IMR-90 (cell line): ENCODE measurements at regions not wholly inside any gene's neighbourhood (a gene's known extent, or its start where the extent isn't known, plus 50 kb on each side); places are given as distances from the start of the nearest gene placed in this dataset.
A peak's percentile ranks its signal among the peaks of the same experiment; 100 is the strongest.

Source experiments
- ATAC-seq: fragments of 200-7000 bp; cut with Tn5 transposase; 2 replicates; pipeline ENCODE4 v1.9.1; 2020; ENCODE audit warnings: low read depth, mild to moderate bottlenecking, moderate library complexity
- BruUV-seq: library from RNA; stranded (reverse); fragments of 400-500 nt; replicated peaks from 2 replicates; lab custom pipeline; 2021; lab: Mats Ljungman, UMichigan
- CTCF ChIA-PET: fragments of 300-600 bp; formaldehyde crosslinking; extraction: SDS; loops from one replicate; lab custom pipeline; 2021; ENCODE audit warnings: antibody characterized with exemption; lab: Yijun Ruan, JAX
- POLR2A ChIA-PET: fragments of 300-600 bp; sonication (Branson Sonifier 250); formaldehyde crosslinking; loops from one replicate; lab custom pipeline; 2022; ENCODE audit warnings: antibody characterized with exemption; ENCODE audit not compliant: unreplicated experiment; lab: Charles Lee
- DNase-seq: peaks from one replicate; pipeline ENCODE4 v3.0.0; 2013
- H2AFZ ChIP-seq: replicated peaks from 2 replicates; pipeline ENCODE3; 2013; ENCODE audit warnings: low read length, mild to moderate bottlenecking; ENCODE audit not compliant: poor library complexity
- H2AK5ac ChIP-seq: 2 replicates; pipeline ENCODE4 v1.6.1; 2013; ENCODE audit warnings: low read depth, low read length, inconsistent platforms
- H2AK9ac ChIP-seq: replicated peaks from 2 replicates; pipeline ENCODE3; 2013; ENCODE audit warnings: mild to moderate bottlenecking, low read depth, low read length, moderate library complexity; ENCODE audit not compliant: poor library complexity
- H2BK120ac ChIP-seq: 2 replicates; pipeline ENCODE4 v1.6.1; 2013; ENCODE audit warnings: low read depth, low read length, inconsistent platforms
- H2BK15ac ChIP-seq: 3 replicates; pipeline ENCODE4 v1.6.1; 2013; ENCODE audit warnings: low read depth, low read length, inconsistent platforms
- H2BK20ac ChIP-seq: 2 replicates; pipeline ENCODE4 v1.6.1; 2013; ENCODE audit warnings: low read depth, mild to moderate bottlenecking, inconsistent platforms, low read length, moderate library complexity
- H2BK5ac ChIP-seq: 2 replicates; pipeline ENCODE4 v1.6.1; 2013; ENCODE audit warnings: mild to moderate bottlenecking, low read depth, low read length, inconsistent platforms; ENCODE audit not compliant: poor library complexity, severe bottlenecking
- H3K14ac ChIP-seq: replicated peaks from 2 replicates; pipeline ENCODE4 v1.6.1; 2013; ENCODE audit warnings: low read depth, low read length, inconsistent platforms
- H3K18ac ChIP-seq: 2 replicates; pipeline ENCODE4 v1.6.1; 2013; ENCODE audit warnings: low read depth, low read length, control low read depth
- H3K23ac ChIP-seq: 2 replicates; pipeline ENCODE4 v1.6.1; 2013; ENCODE audit warnings: low read depth, low read length, inconsistent platforms
- H3K27ac ChIP-seq: 2 replicates; pipeline ENCODE4 v1.5.1; 2013; ENCODE audit warnings: mild to moderate bottlenecking, control low read depth, low read length; ENCODE audit not compliant: insufficient read depth
- H3K27me3 ChIP-seq: 2 replicates; pipeline ENCODE4 v1.6.1; 2013; ENCODE audit warnings: low read length; ENCODE audit not compliant: control insufficient read depth, insufficient read depth
- H3K36me3 ChIP-seq: 2 replicates; pipeline ENCODE4 v1.6.1; 2013; ENCODE audit warnings: low read length, mixed read lengths; ENCODE audit not compliant: control insufficient read depth, insufficient read depth
- H3K4ac ChIP-seq: 2 replicates; pipeline ENCODE4 v1.6.1; 2013; ENCODE audit warnings: low read depth, low read length, inconsistent platforms
- H3K4me1 ChIP-seq: 2 replicates; pipeline ENCODE4 v1.6.1; 2013; ENCODE audit warnings: low read length, mixed read lengths; ENCODE audit not compliant: control insufficient read depth, insufficient read depth
- H3K4me2 ChIP-seq: 2 replicates; pipeline ENCODE4 v1.6.1; 2013; ENCODE audit warnings: low read depth, mild to moderate bottlenecking, control low read depth, low read length, moderate library complexity
- H3K4me3 ChIP-seq: 2 replicates; pipeline ENCODE4 v1.5.1; 2013; ENCODE audit warnings: low read depth, mild to moderate bottlenecking, control low read depth, low read length, moderate library complexity; ENCODE audit not compliant: insufficient read depth
- H3K56ac ChIP-seq: 2 replicates; pipeline ENCODE4 v1.6.1; 2013; ENCODE audit warnings: low read length, inconsistent platforms; ENCODE audit not compliant: insufficient read depth; ENCODE audit errors: extremely low read depth
- H3K79me1 ChIP-seq, 2 experiments: 2 replicates each; pipeline ENCODE4 v1.6.1; 2013; ENCODE audit warnings: low read length in 2 of 2, inconsistent platforms in 1 of 2, low read depth in 1 of 2
- H3K9ac ChIP-seq: 2 replicates; pipeline ENCODE4 v1.6.1; 2013; ENCODE audit warnings: low read depth, low read length, control low read depth
- H3K9me1 ChIP-seq: 2 replicates; pipeline ENCODE4 v1.6.1; 2013; ENCODE audit warnings: low read length, inconsistent platforms; ENCODE audit not compliant: insufficient read depth
- H3K9me3 ChIP-seq: 2 replicates; pipeline ENCODE4 v1.6.1; 2013; ENCODE audit warnings: low read length; ENCODE audit not compliant: control insufficient read depth, insufficient read depth
- H4K20me1 ChIP-seq: 2 replicates; pipeline ENCODE4 v1.6.1; 2013; ENCODE audit warnings: low read length, inconsistent platforms; ENCODE audit not compliant: insufficient read depth
- H4K5ac ChIP-seq: 2 replicates; pipeline ENCODE4 v1.6.1; 2013; ENCODE audit warnings: mild to moderate bottlenecking, low read depth, low read length, control low read depth
- H4K8ac ChIP-seq, 2 experiments: 2 replicates each; pipeline ENCODE4 v1.6.1; 2013; ENCODE audit warnings: low read depth in 2 of 2, low read length in 2 of 2, control low read depth in 1 of 2, inconsistent platforms in 1 of 2
- H4K91ac ChIP-seq: 2 replicates; pipeline ENCODE4 v1.6.1; 2013; ENCODE audit warnings: low read depth, low read length, inconsistent platforms; ENCODE audit not compliant: insufficient read depth
- BHLHE40 ChIP-seq: fragments of 150-350 bp; IDR thresholded peaks from 2 replicates; pipeline ENCODE4 v1.6.1; 2016; ENCODE audit warnings: mild to moderate bottlenecking, low read depth, low read length
- CEBPB ChIP-seq: IDR thresholded peaks from 2 replicates; pipeline ENCODE4 v1.6.1; 2012; ENCODE audit warnings: low read depth, low read length, improper control_type of control experiment
- CHD1 ChIP-seq: IDR thresholded peaks from 2 replicates; pipeline ENCODE4 v1.6.1; 2012; ENCODE audit warnings: low read depth, low read length, improper control_type of control experiment
- CTCF ChIP-seq: conservative IDR thresholded peaks from 2 replicates; pipeline ENCODE4 v1.5.1; 2012; ENCODE audit warnings: mild to moderate bottlenecking, low read depth, low read length, improper control_type of control experiment
- FOS ChIP-seq: fragments of 150-350 bp; IDR thresholded peaks from 2 replicates; pipeline ENCODE4 v1.6.1; 2016; ENCODE audit warnings: low read depth, low read length
- MAFK ChIP-seq: IDR thresholded peaks from 2 replicates; pipeline ENCODE4 v1.6.1; 2012; ENCODE audit warnings: low read depth, low read length, improper control_type of control experiment
- MAZ ChIP-seq: IDR thresholded peaks from 2 replicates; pipeline ENCODE4 v1.6.1; 2012; ENCODE audit warnings: low read depth, mild to moderate bottlenecking, low read length, improper control_type of control experiment, moderate library complexity, borderline replicate concordance
- MXI1 ChIP-seq: IDR thresholded peaks from 2 replicates; pipeline ENCODE4 v1.6.1; 2012; ENCODE audit warnings: low read depth, mild to moderate bottlenecking, low read length, moderate library complexity, borderline replicate concordance
- NFE2L2 ChIP-seq: fragments of 150-350 bp; IDR thresholded peaks from 2 replicates; pipeline ENCODE4 v1.6.1; 2016; ENCODE audit warnings: low read depth, mild to moderate bottlenecking, low read length
- POLR2A ChIP-seq: IDR thresholded peaks from 2 replicates; pipeline ENCODE4 v1.6.1; 2012; ENCODE audit warnings: mild to moderate bottlenecking, low read depth, low read length
- RAD21 ChIP-seq: IDR thresholded peaks from 2 replicates; pipeline ENCODE4 v1.6.1; 2012; ENCODE audit warnings: low read length, improper control_type of control experiment
- RCOR1 ChIP-seq: IDR thresholded peaks from 2 replicates; pipeline ENCODE4 v1.6.1; 2012; ENCODE audit warnings: mild to moderate bottlenecking, low read length, improper control_type of control experiment; ENCODE audit not compliant: insufficient replicate concordance
- SMC3 ChIP-seq: fragments of 150-350 bp; IDR thresholded peaks from 2 replicates; pipeline ENCODE4 v1.6.1; 2016; ENCODE audit warnings: low read depth, mild to moderate bottlenecking, antibody characterized with exemption, low read length, moderate library complexity
- USF2 ChIP-seq: fragments of 150-350 bp; IDR thresholded peaks from 2 replicates; pipeline ENCODE4 v1.6.1; 2017; ENCODE audit warnings: mild to moderate bottlenecking, antibody characterized with exemption, low read length, low read depth
- WGBS, 2 experiments: methylation state at CpG; one replicate each; pipeline versions ENCODE4 v1.1.5 to v1.1.7; 2013; ENCODE audit warnings: missing lambda C conversion rate in 2 of 2; ENCODE audit not compliant: insufficient read length in 1 of 2; ENCODE audit errors: extremely low coverage in 2 of 2; 5-methylcytosine and 5-hydroxymethylcytosine counted together
- dilution Hi-C: fragments of 300-500 bp; cut with HindIII; formaldehyde crosslinking; loops from one replicate; pipeline ENCODE4 v1.14.3; 2018; ENCODE audit warnings: low sequenced_read_pairs; ENCODE audit not compliant: unreplicated experiment
- in situ Hi-C: fragments of 300-500 bp; cut with MboI; formaldehyde crosslinking; loops from 3 replicates; pipeline ENCODE4 v1.14.3; 2019; ENCODE audit warnings: low sequenced_read_pairs, inconsistent platforms, mixed read lengths
- intact Hi-C: fragments of 100-400 bp; cut with micrococcal nuclease; formaldehyde crosslinking; loops from 2 replicates; pipeline ENCODE4 v1.10.0; 2022
- TF ChIP-seq, protein P1 (sequence below): fragments of 150-350 bp; IDR thresholded peaks from 2 replicates; pipeline ENCODE4 v1.6.1; 2016; ENCODE audit warnings: low read depth, mild to moderate bottlenecking, low read length, moderate library complexity, borderline replicate concordance

- peaks cover 3% of the 10 kb centered on the region for H3K4me1 ChIP-seq
- H3K36me3 ChIP-seq = no peaks in the 10 kb centered on the region
- H3K18ac ChIP-seq = peak overlapping the region; percentile 97; the same call in 1 of the 2 replicates
- H3K79me1 ChIP-seq = no peaks in the 10 kb centered on the region
- H3K9me1 ChIP-seq = 0 out of 2 replicates have a peak, but pooled peaks cover 3% of the 10 kb centered on the region
- peak overlapping the region; percentile 82 for H2BK20ac ChIP-seq
- H3K27me3 ChIP-seq = no peaks in the 10 kb centered on the region
- peak overlapping the region in 1 of 2 experiments; percentile 56; a peak in 2 of 4 replicates for H4K8ac ChIP-seq
- peak overlapping the region; percentile 86 for H4K5ac ChIP-seq
- H3K4me2 ChIP-seq = no peak overlapping the region
- no peak overlapping the region for H3K27ac ChIP-seq
- peak overlapping the region; percentile 84 for H3K4ac ChIP-seq
- H4K20me1 ChIP-seq = no peaks in the 10 kb centered on the region
- peak overlapping the region; percentile 81 for H2BK5ac ChIP-seq
- POLR2A ChIA-PET = no interaction called here
- CTCF ChIA-PET = no interaction called here
- peak overlapping the region; percentile 65; the same call in 2 of the 3 replicates for H2BK15ac ChIP-seq
- H2AK5ac ChIP-seq = peak overlapping the region; percentile 81
- no peak for DNase-seq
- no peak overlapping the region for H3K4me3 ChIP-seq
- peak; percentile 29; the same call in 1 of the 2 replicates for ATAC-seq
- dilution Hi-C loops (no loop called here), intact Hi-C loops (loop anchor here (5.0 kb wide), 1 partner anchor 43 kb away; no protein-coding TSS in a partner anchor), in situ Hi-C loops (loop anchor here (25.0 kb wide), 1 partner anchor 438 kb away; no protein-coding TSS in a partner anchor)
- peak overlapping the region; percentile 58 for H3K14ac ChIP-seq
- no peak overlapping the region for H3K9ac ChIP-seq
- no peak overlapping the region for H2AFZ ChIP-seq
- H3K23ac ChIP-seq = peak overlapping the region; percentile 56; the same call in 1 of the 2 replicates
- H2AK9ac ChIP-seq = no peak overlapping the region
- H2BK120ac ChIP-seq = peak overlapping the region; percentile 83
- peak overlapping the region; percentile 28; the same call in 1 of the 2 replicates for H3K56ac ChIP-seq
- peak overlapping the region; percentile 76 for H4K91ac ChIP-seq
- no TSS peak for BruUV-seq
- H3K9me3 ChIP-seq = peaks cover 10% of the 10 kb centered on the region
- WGBS, 2 experiments = 50% methylated on average over 1 of the region's 7 CpGs; no CpG with 5 or more reads in 1 of the 2 experiments
- TF ChIP-seq CHD1 (no peak), FOS (no peak), CTCF (no peak), BHLHE40 (no peak), USF2 (no peak), POLR2A (no peak), CEBPB (no peak), RCOR1 (no peak), NFE2L2 (no peak), MAFK (no peak), MXI1 (no peak), SMC3 (no peak), MAZ (no peak), RAD21 (no peak)
- TF ChIP-seq, protein P1, sequence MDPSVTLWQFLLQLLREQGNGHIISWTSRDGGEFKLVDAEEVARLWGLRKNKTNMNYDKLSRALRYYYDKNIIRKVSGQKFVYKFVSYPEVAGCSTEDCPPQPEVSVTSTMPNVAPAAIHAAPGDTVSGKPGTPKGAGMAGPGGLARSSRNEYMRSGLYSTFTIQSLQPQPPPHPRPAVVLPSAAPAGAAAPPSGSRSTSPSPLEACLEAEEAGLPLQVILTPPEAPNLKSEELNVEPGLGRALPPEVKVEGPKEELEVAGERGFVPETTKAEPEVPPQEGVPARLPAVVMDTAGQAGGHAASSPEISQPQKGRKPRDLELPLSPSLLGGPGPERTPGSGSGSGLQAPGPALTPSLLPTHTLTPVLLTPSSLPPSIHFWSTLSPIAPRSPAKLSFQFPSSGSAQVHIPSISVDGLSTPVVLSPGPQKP = no peak
Measured at GRCh38 chr4:177124349-177125064, 185.2 kb upstream of the NEIL3 start.
